ENCODE measurements at regions not wholly inside any gene's neighbourhood (a gene's known extent, or its start where the extent isn't known, plus 50 kb on each side); places are given as distances from the start of the nearest gene placed in this dataset.

GRCh38 chr5:107325866-107326265 is 344.9 kb downstream of the EFNA5 start:
- Histone ChIP-seq H3K4me2 (no peak overlapping the region), H3K9ac (no peak overlapping the region), H3K36me3 (no peaks in the 10 kb centered on the region), H3K27me3 (no peaks in the 10 kb centered on the region), H3K4me3 (no peak overlapping the region), H4K20me1 (no peaks in the 10 kb centered on the region), H3K9me3 (replicated peaks in 1 of 11) (no peaks in the 10 kb centered on the region), H3K4me1 (no peaks in the 10 kb centered on the region), H3K27ac (no peak overlapping the region)
- no peak for TF ChIP-seq Cebpa-rat (IDR thresholded peaks at IDR 0.05)

- Histone ChIP-seq H3K4me2 (no peak overlapping the region), H3K36me3 (no peaks in the 10 kb centered on the region), H3K4me3 (no peak overlapping the region), H3K27me3 (no peaks in the 10 kb centered on the region), H3K4me1 (no peaks in the 10 kb centered on the region), H3K27ac (no peak overlapping the region), H3K9me3 (replicated peaks in 1 of 11) (no peaks in the 10 kb centered on the region), H3K9ac (no peak overlapping the region), H4K20me1 (no peaks in the 10 kb centered on the region)
- TF ChIP-seq Cebpa-rat (IDR thresholded peaks at IDR 0.05) = no peak
Measured at GRCh38 chr5:107324809-107325208, 345.9 kb downstream of the EFNA5 start.

GRCh38 chr5:107324071-107324470 is 346.7 kb downstream of the EFNA5 start:
- no peak overlapping the region for H3K27ac ChIP-seq
- no peaks in the 10 kb centered on the region for H4K20me1 ChIP-seq
- no peak overlapping the region for H3K4me2 ChIP-seq
- no peak for TF ChIP-seq Cebpa-rat (IDR thresholded peaks at IDR 0.05)
- H3K4me3 ChIP-seq = no peak overlapping the region
- no peaks in the 10 kb centered on the region for H3K36me3 ChIP-seq
- no peaks in the 10 kb centered on the region for H3K27me3 ChIP-seq
- H3K9me3 ChIP-seq (replicated peaks in 1 of 11) = no peaks in the 10 kb centered on the region
- no peak overlapping the region for H3K9ac ChIP-seq
- H3K4me1 ChIP-seq = no peaks in the 10 kb centered on the region

GRCh38 chr5:107323536-107323935 is 347.2 kb downstream of the EFNA5 start:
- TF ChIP-seq Cebpa-rat (IDR thresholded peaks at IDR 0.05) = no peak
- no peaks in the 10 kb centered on the region for H4K20me1 ChIP-seq
- H3K27ac ChIP-seq = no peak overlapping the region

GRCh38 chr5:107322936-107323335 is 347.8 kb downstream of the EFNA5 start:
- Histone ChIP-seq H3K36me3 (no peaks in the 10 kb centered on the region), H3K9me3 (replicated peaks in 1 of 11) (no peaks in the 10 kb centered on the region), H3K4me2 (no peak overlapping the region), H3K9ac (no peak overlapping the region), H3K4me1 (no peaks in the 10 kb centered on the region), H3K4me3 (no peak overlapping the region), H3K27ac (no peak overlapping the region), H3K27me3 (no peaks in the 10 kb centered on the region), H4K20me1 (no peaks in the 10 kb centered on the region)
- TF ChIP-seq Cebpa-rat (IDR thresholded peaks at IDR 0.05) = no peak

More at GRCh38 chr5:107323536-107323935, 347.2 kb downstream of the EFNA5 start:
- Histone ChIP-seq H3K27me3 (no peaks in the 10 kb centered on the region), H3K4me2 (no peak overlapping the region), H3K9me3 (replicated peaks in 1 of 11) (no peaks in the 10 kb centered on the region), H3K9ac (no peak overlapping the region), H3K4me1 (no peaks in the 10 kb centered on the region), H3K36me3 (no peaks in the 10 kb centered on the region), H3K4me3 (no peak overlapping the region)

- Histone ChIP-seq H3K4me3 (no peak overlapping the region), H3K4me2 (no peak overlapping the region)
- no peak for TF ChIP-seq Cebpa-rat (IDR thresholded peaks at IDR 0.05)
Measured at GRCh38 chr5:107321906-107322305, 348.8 kb downstream of the EFNA5 start.

GRCh38 chr5:107320846-107321245 is 349.9 kb downstream of the EFNA5 start:
- Histone ChIP-seq H3K9me3 (replicated peaks in 1 of 11) (no peaks in the 10 kb centered on the region), H4K20me1 (no peaks in the 10 kb centered on the region), H3K4me2 (no peak overlapping the region), H3K36me3 (no peaks in the 10 kb centered on the region), H3K4me1 (no peaks in the 10 kb centered on the region), H3K9ac (no peak overlapping the region), H3K27ac (no peak overlapping the region), H3K4me3 (no peak overlapping the region), H3K27me3 (no peaks in the 10 kb centered on the region)
- no peak for TF ChIP-seq Cebpa-rat (IDR thresholded peaks at IDR 0.05)

More at GRCh38 chr5:107321906-107322305, 348.8 kb downstream of the EFNA5 start:
- no peaks in the 10 kb centered on the region for H4K20me1 ChIP-seq
- H3K9me3 ChIP-seq (replicated peaks in 1 of 11) = no peaks in the 10 kb centered on the region
- H3K27ac ChIP-seq = no peak overlapping the region
- no peaks in the 10 kb centered on the region for H3K27me3 ChIP-seq
- no peaks in the 10 kb centered on the region for H3K4me1 ChIP-seq
- no peaks in the 10 kb centered on the region for H3K36me3 ChIP-seq
- no peak overlapping the region for H3K9ac ChIP-seq

- Histone ChIP-seq H3K4me1 (no peaks in the 10 kb centered on the region), H3K4me2 (no peak overlapping the region), H3K9me3 (replicated peaks in 1 of 11) (no peaks in the 10 kb centered on the region), H3K4me3 (no peak overlapping the region), H4K20me1 (no peaks in the 10 kb centered on the region), H3K27me3 (no peaks in the 10 kb centered on the region), H3K36me3 (no peaks in the 10 kb centered on the region), H3K27ac (no peak overlapping the region), H3K9ac (no peak overlapping the region)
- no peak for TF ChIP-seq Cebpa-rat (IDR thresholded peaks at IDR 0.05)
Measured at GRCh38 chr5:107320376-107320775, 350.4 kb downstream of the EFNA5 start.

GRCh38 chr5:107319901-107320300 is 350.8 kb downstream of the EFNA5 start:
- no peaks in the 10 kb centered on the region for H4K20me1 ChIP-seq
- no peak overlapping the region for H3K4me2 ChIP-seq
- no peaks in the 10 kb centered on the region for H3K27me3 ChIP-seq
- H3K9me3 ChIP-seq (replicated peaks in 1 of 11) = no peaks in the 10 kb centered on the region
- no peak overlapping the region for H3K27ac ChIP-seq
- no peak for TF ChIP-seq Cebpa-rat (IDR thresholded peaks at IDR 0.05)
- no peak overlapping the region for H3K9ac ChIP-seq
- no peak overlapping the region for H3K4me3 ChIP-seq
- H3K36me3 ChIP-seq = no peaks in the 10 kb centered on the region
- H3K4me1 ChIP-seq = no peaks in the 10 kb centered on the region

GRCh38 chr5:107314330-107314729 is 356.4 kb downstream of the EFNA5 start:
- Histone ChIP-seq H3K9me3 (replicated peaks in 1 of 11) (no peaks in the 10 kb centered on the region), H3K4me3 (no peak overlapping the region), H3K4me1 (no peaks in the 10 kb centered on the region), H3K27me3 (no peaks in the 10 kb centered on the region), H3K36me3 (no peaks in the 10 kb centered on the region), H3K27ac (no peak overlapping the region), H4K20me1 (no peaks in the 10 kb centered on the region), H3K9ac (no peak overlapping the region), H3K4me2 (no peak overlapping the region)
- TF ChIP-seq Cebpa-rat (IDR thresholded peaks at IDR 0.05) = no peak

- H3K27me3 ChIP-seq = no peaks in the 10 kb centered on the region
- H4K20me1 ChIP-seq = no peaks in the 10 kb centered on the region
- no peak for TF ChIP-seq Cebpa-rat (IDR thresholded peaks at IDR 0.05)
- no peak overlapping the region for H3K4me3 ChIP-seq
- no peaks in the 10 kb centered on the region for H3K36me3 ChIP-seq
- no peak overlapping the region for H3K9ac ChIP-seq
- no peaks in the 10 kb centered on the region for H3K9me3 ChIP-seq (replicated peaks in 1 of 11)
- H3K27ac ChIP-seq = no peak overlapping the region
- H3K4me1 ChIP-seq = no peaks in the 10 kb centered on the region
- no peak overlapping the region for H3K4me2 ChIP-seq
Measured at GRCh38 chr5:107313921-107314320, 356.8 kb downstream of the EFNA5 start.
